Mesothelial cell of epicardium (in vitro differentiated cells): ENCODE measurements at regions not wholly inside any gene's neighbourhood (a gene's known extent, or its start where the extent isn't known, plus 50 kb on each side); places are given as distances from the start of the nearest gene placed in this dataset.

Experiments used
- DNase-seq, 2 experiments: peaks; one replicate each; pipeline ENCODE4 v3.0.0; 2021; ENCODE audit warnings: low spot score in 2 of 2; ENCODE audit not compliant: unreplicated experiment in 2 of 2
- H3K27ac Mint-ChIP-seq: 2 replicates; pipeline ENCODE4 v1.8.0; 2021; ENCODE audit warnings: mixed read lengths
- H3K27me3 Mint-ChIP-seq: 2 replicates; pipeline ENCODE4 v1.8.0; 2021; ENCODE audit warnings: low read depth, mixed read lengths
- H3K36me3 Mint-ChIP-seq: 2 replicates; pipeline ENCODE4 v1.8.0; 2021; ENCODE audit warnings: mixed read lengths
- H3K4me1 Mint-ChIP-seq: 2 replicates; pipeline ENCODE4 v1.8.0; 2021; ENCODE audit warnings: mixed read lengths
- H3K4me3 Mint-ChIP-seq: 2 replicates; pipeline ENCODE4 v1.8.0; 2021; ENCODE audit warnings: mild to moderate bottlenecking, moderate library complexity, mixed read lengths
- H3K9me3 Mint-ChIP-seq: 2 replicates; pipeline ENCODE4 v1.8.0; 2021; ENCODE audit warnings: mixed read lengths
- TF ChIP-seq, protein P1 (sequence below): fragments of 200-600 bp; sonication (generic); IDR thresholded peaks from one replicate; pipeline ENCODE4 v1.5.0; 2021; ENCODE audit warnings: antibody characterized with exemption; ENCODE audit not compliant: unreplicated experiment

- H3K27ac Mint-ChIP-seq, result no peak overlapping the region
These were observed 422.7 kb downstream of the TFAP2B start for GRCh38 chr6:51241376-51241775.

DNA sequence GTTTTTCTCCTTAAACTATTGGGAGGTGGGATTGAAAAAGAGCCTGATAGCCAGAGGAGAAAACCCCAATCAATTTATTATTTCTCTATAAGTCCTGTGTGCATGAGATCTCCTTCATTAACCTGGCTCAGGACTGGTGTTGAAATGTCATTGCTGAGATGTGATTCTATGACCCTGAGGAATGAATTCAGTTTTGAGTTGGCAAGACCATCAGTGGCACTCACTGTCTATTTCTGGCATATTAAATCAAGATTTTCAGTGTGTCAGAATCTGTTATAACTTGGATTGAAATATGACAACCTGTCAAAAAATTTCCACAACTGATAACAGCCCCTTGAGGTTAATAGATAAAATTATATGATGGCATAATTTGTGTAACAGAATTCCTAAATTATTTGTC, 431.1 kb downstream of the TFAP2B start:
- Mint-ChIP-seq H3K4me3 (no peak overlapping the region), H3K4me1 (peaks cover 3% of the 10 kb centered on the region), H3K9me3 (peaks cover 19% of the 10 kb centered on the region), H3K27ac (no peak overlapping the region), H3K36me3 (no peaks in the 10 kb centered on the region), H3K27me3 (no peaks in the 10 kb centered on the region)
- no peak for DNase-seq
- TF ChIP-seq, protein P1, sequence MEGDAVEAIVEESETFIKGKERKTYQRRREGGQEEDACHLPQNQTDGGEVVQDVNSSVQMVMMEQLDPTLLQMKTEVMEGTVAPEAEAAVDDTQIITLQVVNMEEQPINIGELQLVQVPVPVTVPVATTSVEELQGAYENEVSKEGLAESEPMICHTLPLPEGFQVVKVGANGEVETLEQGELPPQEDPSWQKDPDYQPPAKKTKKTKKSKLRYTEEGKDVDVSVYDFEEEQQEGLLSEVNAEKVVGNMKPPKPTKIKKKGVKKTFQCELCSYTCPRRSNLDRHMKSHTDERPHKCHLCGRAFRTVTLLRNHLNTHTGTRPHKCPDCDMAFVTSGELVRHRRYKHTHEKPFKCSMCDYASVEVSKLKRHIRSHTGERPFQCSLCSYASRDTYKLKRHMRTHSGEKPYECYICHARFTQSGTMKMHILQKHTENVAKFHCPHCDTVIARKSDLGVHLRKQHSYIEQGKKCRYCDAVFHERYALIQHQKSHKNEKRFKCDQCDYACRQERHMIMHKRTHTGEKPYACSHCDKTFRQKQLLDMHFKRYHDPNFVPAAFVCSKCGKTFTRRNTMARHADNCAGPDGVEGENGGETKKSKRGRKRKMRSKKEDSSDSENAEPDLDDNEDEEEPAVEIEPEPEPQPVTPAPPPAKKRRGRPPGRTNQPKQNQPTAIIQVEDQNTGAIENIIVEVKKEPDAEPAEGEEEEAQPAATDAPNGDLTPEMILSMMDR, result no peak

More at GRCh38 chr6:51241376-51241775, 422.7 kb downstream of the TFAP2B start:
- DNase-seq, result no peak
- Mint-ChIP-seq H3K4me1 (no peaks in the 10 kb centered on the region), H3K4me3 (no peak overlapping the region), H3K9me3 (peaks cover 11% of the 10 kb centered on the region), H3K36me3 (no peaks in the 10 kb centered on the region), H3K27me3 (peaks cover 2% of the 10 kb centered on the region)
- TF ChIP-seq, protein P1, result no peak

GRCh38 chr6:51250317-51250716, 431.6 kb downstream of the TFAP2B start:
- Mint-ChIP-seq H3K27ac (no peak overlapping the region), H3K36me3 (no peaks in the 10 kb centered on the region), H3K4me3 (no peak overlapping the region), H3K4me1 (peaks cover 3% of the 10 kb centered on the region), H3K9me3 (peaks cover 18% of the 10 kb centered on the region), H3K27me3 (no peaks in the 10 kb centered on the region)
- TF ChIP-seq, protein P1, result no peak
- no peak for DNase-seq

- no peaks in the 10 kb centered on the region for H3K36me3 Mint-ChIP-seq
- H3K4me1 Mint-ChIP-seq, result peaks cover 17% of the 10 kb centered on the region
- no peak overlapping the region for H3K27ac Mint-ChIP-seq
- TF ChIP-seq, protein P1, result no peak
- peaks cover 4% of the 10 kb centered on the region for H3K9me3 Mint-ChIP-seq
- no peaks in the 10 kb centered on the region for H3K27me3 Mint-ChIP-seq
- no peak overlapping the region for H3K4me3 Mint-ChIP-seq
- DNase-seq, result no peak
These were observed 439.3 kb downstream of the TFAP2B start for GRCh38 chr6:51257938-51258337.

DNA sequence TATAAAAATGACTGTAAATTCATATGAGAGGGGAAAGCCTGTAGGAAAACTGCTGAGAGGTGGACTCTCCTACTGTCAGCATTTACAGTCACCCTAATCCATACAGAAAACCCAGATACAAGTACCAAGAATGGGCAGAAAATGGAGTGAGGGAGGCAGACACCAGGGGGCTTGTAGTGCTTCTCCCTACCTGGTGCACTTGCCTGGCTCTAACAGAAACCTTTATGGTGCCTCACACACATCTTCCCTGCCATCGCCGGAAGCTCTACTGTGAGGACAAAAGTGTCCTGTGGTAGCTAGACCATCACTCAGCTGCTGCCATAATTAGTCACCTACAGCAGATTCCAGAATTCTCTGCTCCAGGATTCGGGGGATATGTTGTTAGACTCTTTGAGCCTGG, 441.3 kb downstream of the TFAP2B start:
- peaks cover 17% of the 10 kb centered on the region for H3K4me1 Mint-ChIP-seq

More for the DNA sequence above, 441.3 kb downstream of the TFAP2B start:
- DNase-seq, result no peak
- TF ChIP-seq, protein P1, result no peak
- Mint-ChIP-seq H3K9me3 (no peaks in the 10 kb centered on the region), H3K4me3 (no peak overlapping the region), H3K36me3 (no peaks in the 10 kb centered on the region), H3K27me3 (no peaks in the 10 kb centered on the region), H3K27ac (no peak overlapping the region)
